GM23248 (cell line): ENCODE measurements at regions not wholly inside any gene's neighbourhood (a gene's known extent, or its start where the extent isn't known, plus 50 kb on each side); places are given as distances from the start of the nearest gene placed in this dataset.
"Not testable (repeated sequence)": the region's sequence is repeated elsewhere in the genome, so short reads cannot be mapped to it uniquely, and the experiment has no call there.

Source experiments
- DNase-seq: peaks from one replicate; pipeline ENCODE4 v3.0.0-alpha.2; 2015
- H2AFZ ChIP-seq: fragments of 200-600 bp; sonication (generic); 2 replicates; pipeline ENCODE4 v1.6.1; 2016; ENCODE audit warnings: antibody characterized with exemption
- H3F3A ChIP-seq: fragments of 200-600 bp; sonication (generic); 2 replicates; pipeline ENCODE4 v1.6.1; 2016; ENCODE audit warnings: mild to moderate bottlenecking, antibody characterized with exemption, mixed run types; ENCODE audit not compliant: insufficient read depth
- H3K27ac ChIP-seq: fragments of 200-600 bp; sonication (generic); 2 replicates; pipeline ENCODE4 v1.5.1; 2016; ENCODE audit warnings: mild to moderate bottlenecking
- H3K27me3 ChIP-seq: fragments of 200-600 bp; sonication (generic); replicated peaks from 2 replicates; pipeline ENCODE4 v1.6.1; 2016; ENCODE audit warnings: mild to moderate bottlenecking; ENCODE audit not compliant: insufficient read depth
- H3K36me3 ChIP-seq: fragments of 200-600 bp; sonication (generic); 2 replicates; pipeline ENCODE4 v1.6.1; 2016; ENCODE audit warnings: low read depth, mild to moderate bottlenecking
- H3K4me1 ChIP-seq: fragments of 200-600 bp; sonication (generic); 2 replicates; pipeline ENCODE4 v1.6.1; 2016; ENCODE audit warnings: mild to moderate bottlenecking; ENCODE audit not compliant: insufficient read depth
- H3K4me2 ChIP-seq: fragments of 200-600 bp; sonication (generic); one replicate; pipeline ENCODE4 v1.6.1; 2016; ENCODE audit warnings: mild to moderate bottlenecking; ENCODE audit not compliant: unreplicated experiment
- H3K4me3 ChIP-seq: fragments of 200-600 bp; sonication (generic); 2 replicates; pipeline ENCODE4 v1.5.1; 2016; ENCODE audit warnings: mild to moderate bottlenecking
- H3K79me2 ChIP-seq: fragments of 200-600 bp; sonication (generic); 2 replicates; pipeline ENCODE4 v1.6.1; 2016; ENCODE audit warnings: mild to moderate bottlenecking; ENCODE audit not compliant: insufficient read depth
- H3K9ac ChIP-seq: fragments of 200-600 bp; sonication (generic); 2 replicates; pipeline ENCODE4 v1.6.1; 2016; ENCODE audit warnings: mild to moderate bottlenecking
- H3K9me2 ChIP-seq: fragments of 200-600 bp; sonication (generic); 2 replicates; pipeline ENCODE4 v1.6.1; 2016; ENCODE audit warnings: mixed run types, mild to moderate bottlenecking, moderate library complexity; ENCODE audit not compliant: insufficient read depth
- H3K9me3 ChIP-seq: fragments of 200-600 bp; sonication (generic); one replicate; pipeline ENCODE4 v1.6.1; 2017; ENCODE audit warnings: low read depth
- H4K20me1 ChIP-seq: fragments of 200-600 bp; sonication (generic); 2 replicates; pipeline ENCODE4 v1.6.0; 2016; ENCODE audit not compliant: insufficient read depth
- EZH2 ChIP-seq: fragments of 200-600 bp; sonication (generic); IDR thresholded peaks from 2 replicates; pipeline ENCODE4 v1.6.1; 2018; ENCODE audit warnings: antibody characterized with exemption, mild to moderate bottlenecking; ENCODE audit not compliant: insufficient read depth, poor library complexity, severe bottlenecking
- EZH2phosphoT487 ChIP-seq: fragments of 200-600 bp; sonication (generic); IDR thresholded peaks from 2 replicates; pipeline ENCODE4 v1.6.1; 2018; ENCODE audit warnings: antibody characterized with exemption, moderate library complexity, mild to moderate bottlenecking, low read depth; ENCODE audit not compliant: insufficient read depth
- WGBS, 2 experiments: methylation state at CpG; one replicate each; pipeline ENCODE4 v1.1.6; 2015 to 2017; ENCODE audit warnings: low lambda C conversion rate in 2 of 2, low coverage in 1 of 2; ENCODE audit errors: missing lambda C conversion rate in 2 of 2; 5-methylcytosine and 5-hydroxymethylcytosine counted together
- in situ Hi-C: fragments of 300-500 bp; cut with MboI; formaldehyde crosslinking; loops from 2 replicates; pipeline ENCODE4 v1.15.0; 2020

- Histone ChIP-seq H3K4me3 (no peak overlapping the region), H3K27me3 (no peaks in the 10 kb centered on the region), H3K9me2 (no peaks in the 10 kb centered on the region), H3K4me1 (no peaks in the 10 kb centered on the region), H3K36me3 (no peaks in the 10 kb centered on the region), H3K9me3 (peaks cover 10% of the 10 kb centered on the region), H4K20me1 (no peaks in the 10 kb centered on the region), H3F3A (no peaks in the 10 kb centered on the region), H2AFZ (no peak overlapping the region), H3K27ac (no peak overlapping the region), H3K9ac (no peak overlapping the region), H3K4me2 (no peak overlapping the region), H3K79me2 (no peaks in the 10 kb centered on the region)
- peak; percentile 18 for DNase-seq
- WGBS, 2 experiments: 65 to 68% methylated on average over 1 of the region's 1 CpG
- in situ Hi-C loops: no loop called here
- TF ChIP-seq EZH2phosphoT487: no peak
- no peak for TF ChIP-seq EZH2
Measured at GRCh38 chr5:91245871-91246270, 137.2 kb downstream of the ARRDC3 start.

- Histone ChIP-seq H3K36me3 (no peaks in the 10 kb centered on the region), H3K4me1 (no peaks in the 10 kb centered on the region), H3K27me3 (no peaks in the 10 kb centered on the region), H3K9me3 (peaks cover 10% of the 10 kb centered on the region), H3K9me2 (no peaks in the 10 kb centered on the region), H3K4me3 (no peak overlapping the region), H3K4me2 (no peak overlapping the region), H3F3A (no peaks in the 10 kb centered on the region), H3K79me2 (no peaks in the 10 kb centered on the region), H3K9ac (no peak overlapping the region), H4K20me1 (no peaks in the 10 kb centered on the region), H3K27ac (no peak overlapping the region), H2AFZ (no peak overlapping the region)
- 49 to 52% methylated on average over 3 of the region's 3 CpGs for WGBS, 2 experiments
- DNase-seq: no peak
- in situ Hi-C loops: no loop called here
- no peak for TF ChIP-seq EZH2
- no peak for TF ChIP-seq EZH2phosphoT487
Measured at GRCh38 chr5:91245074-91245452, 138.1 kb downstream of the ARRDC3 start.

GRCh38 chr5:91244380-91245073 is 138.6 kb downstream of the ARRDC3 start:
- no peaks in the 10 kb centered on the region for H3K9me2 ChIP-seq
- no peaks in the 10 kb centered on the region for H3K36me3 ChIP-seq
- H2AFZ ChIP-seq: no peak overlapping the region
- H3K4me2 ChIP-seq: no peak overlapping the region
- H4K20me1 ChIP-seq: no peaks in the 10 kb centered on the region
- no peaks in the 10 kb centered on the region for H3F3A ChIP-seq
- DNase-seq: no peak
- no peak overlapping the region for H3K9ac ChIP-seq
- H3K79me2 ChIP-seq: no peaks in the 10 kb centered on the region
- in situ Hi-C loops: no loop called here
- no peaks in the 10 kb centered on the region for H3K4me1 ChIP-seq
- TF ChIP-seq EZH2phosphoT487: no peak
- no peak for TF ChIP-seq EZH2
- H3K9me3 ChIP-seq: peaks cover 10% of the 10 kb centered on the region
- no peak overlapping the region for H3K4me3 ChIP-seq
- H3K27ac ChIP-seq: no peak overlapping the region
- 75 to 76% methylated on average over 6 of the region's 6 CpGs for WGBS, 2 experiments
- no peaks in the 10 kb centered on the region for H3K27me3 ChIP-seq

GRCh38 chr5:91243852-91244251 is 139.3 kb downstream of the ARRDC3 start:
- H4K20me1 ChIP-seq: no peaks in the 10 kb centered on the region
- no peak overlapping the region for H3K9ac ChIP-seq
- DNase-seq: no peak
- no peak for TF ChIP-seq EZH2
- no peak for TF ChIP-seq EZH2phosphoT487
- H3K27ac ChIP-seq: no peak overlapping the region
- in situ Hi-C loops: no loop called here
- H3K9me3 ChIP-seq: peaks cover 10% of the 10 kb centered on the region
- H3K4me1 ChIP-seq: no peaks in the 10 kb centered on the region
- no peaks in the 10 kb centered on the region for H3K9me2 ChIP-seq
- H2AFZ ChIP-seq: no peak overlapping the region
- H3K4me3 ChIP-seq: no peak overlapping the region
- no peaks in the 10 kb centered on the region for H3K27me3 ChIP-seq
- WGBS, 2 experiments: 90 to 100% methylated on average over 1 of the region's 1 CpG
- no peaks in the 10 kb centered on the region for H3F3A ChIP-seq
- no peaks in the 10 kb centered on the region for H3K79me2 ChIP-seq
- no peak overlapping the region for H3K4me2 ChIP-seq
- H3K36me3 ChIP-seq: no peaks in the 10 kb centered on the region

- Histone ChIP-seq H3K36me3 (no peaks in the 10 kb centered on the region), H3K4me1 (no peaks in the 10 kb centered on the region), H3K4me2 (no peak overlapping the region), H3K9me2 (no peaks in the 10 kb centered on the region), H3K79me2 (no peaks in the 10 kb centered on the region), H3K27me3 (no peaks in the 10 kb centered on the region), H3K9ac (no peak overlapping the region), H3K9me3 (peaks cover 10% of the 10 kb centered on the region), H2AFZ (no peak overlapping the region), H3F3A (no peaks in the 10 kb centered on the region), H3K27ac (no peak overlapping the region), H3K4me3 (no peak overlapping the region), H4K20me1 (no peaks in the 10 kb centered on the region)
- no peak for DNase-seq
- TF ChIP-seq EZH2 (no peak), EZH2phosphoT487 (no peak)
- in situ Hi-C loops: no loop called here
Measured at GRCh38 chr5:91243286-91243685, 139.8 kb downstream of the ARRDC3 start.

- H2AFZ ChIP-seq, H3K4me2 ChIP-seq, H3K4me3 ChIP-seq, H3K27ac ChIP-seq, H4K20me1 ChIP-seq, H3K9me2 ChIP-seq, DNase-seq, H3K27me3 ChIP-seq, H3K9ac ChIP-seq, H3F3A ChIP-seq, H3K36me3 ChIP-seq, in situ Hi-C loops, H3K4me1 ChIP-seq, H3K79me2 ChIP-seq: not testable (repeated sequence)
- peaks cover 10% of the 10 kb centered on the region for H3K9me3 ChIP-seq
- 88 to 91% methylated on average over 4 of the region's 4 CpGs for WGBS, 2 experiments
Measured at GRCh38 chr5:91241460-91241859, 141.7 kb downstream of the ARRDC3 start.
